ENCODE measurements at regions not wholly inside any gene's neighbourhood (a gene's known extent, or its start where the extent isn't known, plus 50 kb on each side); places are given as distances from the start of the nearest gene placed in this dataset.

DNA sequence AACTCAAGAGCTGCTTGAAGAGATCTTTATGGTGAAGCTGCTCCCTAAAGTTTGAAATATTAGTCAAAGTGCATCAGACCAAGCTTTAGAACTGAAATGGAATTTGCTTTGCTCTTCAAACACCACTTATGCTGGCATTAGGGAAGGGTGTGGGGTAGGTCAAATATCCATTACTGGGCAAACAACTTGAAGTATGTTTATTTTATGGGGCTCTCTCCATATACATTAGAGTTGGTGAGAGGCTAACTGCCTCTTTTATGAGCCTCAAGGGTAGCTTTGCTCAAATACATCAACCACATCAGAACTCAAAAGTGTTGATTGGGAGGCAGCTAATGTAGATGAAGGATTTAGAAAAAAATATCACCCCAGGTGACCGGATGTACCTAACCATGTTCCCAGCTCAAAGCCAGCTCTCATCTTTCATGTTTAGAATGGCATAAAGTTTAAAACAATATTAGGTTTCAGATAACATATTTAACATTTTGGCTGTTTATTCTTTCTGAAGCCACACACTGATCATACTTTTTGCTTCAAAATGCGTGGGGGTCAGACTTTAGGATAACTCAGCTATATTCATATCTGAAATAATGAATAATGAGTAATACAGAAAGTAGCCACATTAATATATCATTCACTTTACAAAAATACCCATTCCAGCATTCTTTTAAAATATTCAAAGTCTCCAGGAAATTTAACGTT is 318.6 kb downstream of the PTEN start (continued):
- TF ChIP-seq GABPA (IDR thresholded peaks at IDR 0.05; ENCODE audit: borderline replicate concordance, insufficient read depth, low read length) (no peak), TEAD4 (IDR thresholded peaks at IDR 0.05; ENCODE audit: low read depth, low read length) (no peak), BRCA1 (IDR thresholded peaks at IDR 0.05; ENCODE audit: low read depth, low read length) (no peak), JUND (IDR thresholded peaks at IDR 0.05; ENCODE audit: low read length) (no peak), CHD1 (IDR thresholded peaks at IDR 0.05; ENCODE audit: low read depth, low read length) (no peak), SAP30 (IDR thresholded peaks at IDR 0.05; ENCODE audit: insufficient read depth, insufficient replicate concordance, low read length) (no peak), POU5F1 (IDR thresholded peaks at IDR 0.05; ENCODE audit: low read depth, low read length) (no peak)

Measured in H1 (cell line).